GM12878 (cell line): ENCODE measurements at regions not wholly inside any gene's neighbourhood (a gene's known extent, or its start where the extent isn't known, plus 50 kb on each side); places are given as distances from the start of the nearest gene placed in this dataset.

ENCODE experiments used
- ATAC-seq: fragments of 200-7000 bp; cut with Tn5 transposase; 3 replicates; pipeline ENCODE4 v1.9.1; 2020; ENCODE audit warnings: mild to moderate bottlenecking, moderate library complexity
- BruUV-seq: library from RNA; stranded (reverse); fragments of 400-500 nt; replicated peaks from 2 replicates; lab custom pipeline; 2021; lab: Mats Ljungman, UMichigan
- CTCF ChIA-PET: fragments of 300-600 bp; sonication (Branson Sonifier 250); formaldehyde crosslinking; extraction: SDS; loops from one replicate; lab custom pipeline; 2021; ENCODE audit warnings: inconsistent platforms; lab: Yijun Ruan, JAX
- POLR2A ChIA-PET: fragments of 350-600 bp; formaldehyde crosslinking; extraction: SDS; loops from one replicate; lab custom pipeline; 2021; ENCODE audit warnings: inconsistent platforms; lab: Charles Lee
- RAD21 ChIA-PET: fragments of 300-600 bp; sonication (Branson Sonifier 250); formaldehyde crosslinking; loops from one replicate; lab custom pipeline; 2023; ENCODE audit warnings: antibody characterized with exemption; ENCODE audit not compliant: unreplicated experiment; lab: Charles Lee
- SMC1A ChIA-PET: fragments of 300-600 bp; sonication (Branson Sonifier 250); formaldehyde crosslinking; loops from one replicate; lab custom pipeline; 2023; ENCODE audit not compliant: unreplicated experiment, uncharacterized antibody; lab: Charles Lee
- DNase-seq: peaks from one replicate; pipeline ENCODE4 v3.0.0-alpha.2; 2011; ENCODE audit warnings: low read depth, low spot score
- FAIRE-seq: peaks from 3 replicates; lab custom pipeline; 2011; peaks lifted over from hg19 to GRCh38; lab: Jason Lieb, UNC
- H2AFZ ChIP-seq: 2 replicates; pipeline ENCODE4 v1.6.0; 2011; ENCODE audit warnings: low read depth, low read length, control low read depth; ENCODE audit not compliant: control insufficient read depth
- H3K27ac ChIP-seq: 2 replicates; pipeline ENCODE4 v1.5.1; 2011; ENCODE audit warnings: control low read depth; ENCODE audit not compliant: control insufficient read depth, insufficient read depth
- H3K27me3 ChIP-seq, 2 experiments: replicated peaks in 1 of 2; 2 replicates each; pipeline versions ENCODE4 v1.6.0 to v1.6.1; 2011; ENCODE audit warnings: low read length in 1 of 2; ENCODE audit not compliant: control insufficient read depth in 2 of 2, insufficient read depth in 2 of 2
- H3K36me3 ChIP-seq, 2 experiments: 2 replicates each; pipeline ENCODE4 v1.5.1; 2011; ENCODE audit warnings: low read length in 1 of 2; ENCODE audit not compliant: control insufficient read depth in 2 of 2, insufficient read depth in 2 of 2
- H3K4me1 ChIP-seq: 2 replicates; pipeline ENCODE4 v1.6.1; 2011; ENCODE audit warnings: mild to moderate bottlenecking, low read length, moderate library complexity, mixed read lengths; ENCODE audit not compliant: control insufficient read depth, insufficient read depth
- H3K4me2 ChIP-seq: 2 replicates; pipeline ENCODE4 v1.6.0; 2011; ENCODE audit warnings: control low read depth; ENCODE audit not compliant: control insufficient read depth, insufficient read depth
- H3K4me3 ChIP-seq: fragments of 200-600 bp; sonication (generic); 2 replicates; pipeline ENCODE4 v1.5.1; 2016
- H3K79me2 ChIP-seq: 2 replicates; pipeline ENCODE4 v1.6.0; 2011; ENCODE audit warnings: low read length; ENCODE audit not compliant: control insufficient read depth, insufficient read depth
- H3K9ac ChIP-seq: 2 replicates; pipeline ENCODE4 v1.8.0; 2011; ENCODE audit warnings: low read length, control low read depth, mixed read lengths; ENCODE audit not compliant: control insufficient read depth, insufficient read depth
- H3K9me3 ChIP-seq: replicated peaks from 3 replicates; pipeline ENCODE4 v1.5.1; 2011; ENCODE audit warnings: mild to moderate bottlenecking, low read length; ENCODE audit not compliant: control insufficient read depth, insufficient read depth
- H4K20me1 ChIP-seq: 2 replicates; pipeline ENCODE4 v1.6.0; 2011; ENCODE audit not compliant: control insufficient read depth, insufficient read depth
- BACH1 ChIP-seq: fragments of 450-650 bp; IDR thresholded peaks from 2 replicates; pipeline ENCODE4 v1.6.1; 2017; ENCODE audit warnings: mild to moderate bottlenecking, borderline replicate concordance
- BRCA1 ChIP-seq: IDR thresholded peaks from 2 replicates; pipeline ENCODE4 v1.6.1; 2011; ENCODE audit warnings: low read depth, low read length, improper control_type of control experiment
- MEF2B ChIP-seq: fragments of 450-650 bp; IDR thresholded peaks from 2 replicates; pipeline ENCODE4 v1.6.1; 2018; ENCODE audit warnings: mild to moderate bottlenecking, moderate library complexity; ENCODE audit not compliant: partially characterized antibody, poor library complexity, severe bottlenecking
- NFXL1 ChIP-seq: fragments of 450-650 bp; IDR thresholded peaks from 2 replicates; pipeline ENCODE4 v1.6.1; 2017; ENCODE audit warnings: antibody characterized with exemption, mild to moderate bottlenecking, borderline replicate concordance
- RAD21 ChIP-seq: IDR thresholded peaks from 2 replicates; pipeline ENCODE4 v1.6.1; 2011; ENCODE audit warnings: mild to moderate bottlenecking, low read depth, low read length, moderate library complexity; ENCODE audit not compliant: insufficient read depth
- SP1 ChIP-seq: IDR thresholded peaks from one replicate; pipeline ENCODE4 v1.6.1; 2011; ENCODE audit warnings: low read depth, low read length
- STAT1 ChIP-seq: fragments of 450-650 bp; conservative IDR thresholded peaks from 2 replicates; pipeline ENCODE4 v1.6.1; 2014; ENCODE audit warnings: antibody characterized with exemption, mild to moderate bottlenecking
- WGBS: methylation state at CpG from one replicate; pipeline ENCODE4 v1.1.6; 2016; ENCODE audit warnings: low lambda C conversion rate; ENCODE audit not compliant: insufficient replicate concordance, insufficient coverage; ENCODE audit errors: missing lambda C conversion rate; 5-methylcytosine and 5-hydroxymethylcytosine counted together
- in situ Hi-C: fragments of 300-500 bp; cut with MboI; formaldehyde crosslinking; loops from 9 replicates; pipeline ENCODE4 v1.14.3; 2018; ENCODE audit warnings: mixed read lengths
- intact Hi-C: fragments of 100-400 bp; cut with micrococcal nuclease; formaldehyde crosslinking; loops from one replicate; pipeline ENCODE4 v1.14.2; 2022; ENCODE audit not compliant: unreplicated experiment
- TF ChIP-seq, protein P1 (sequence below), 3 experiments: IDR thresholded peaks in 2 of 3; conservative IDR thresholded peaks in 1 of 3; 2 replicates each; pipeline ENCODE4 v1.5.1; 2011; ENCODE audit warnings: low read depth in 3 of 3, low read length in 3 of 3, mild to moderate bottlenecking in 3 of 3, control low read depth in 2 of 3, moderate library complexity in 2 of 3, inconsistent platforms in 1 of 3, mixed read lengths in 1 of 3; ENCODE audit not compliant: control insufficient read depth in 2 of 3, insufficient read depth in 1 of 3; ENCODE audit errors: extremely low read depth in 1 of 3

GRCh38 chr5:4700069-4700468, 440.1 kb upstream of the ADAMTS16 start:
- Histone ChIP-seq H3K9ac (no peak overlapping the region), H3K4me1 (no peaks in the 10 kb centered on the region), H4K20me1 (no peaks in the 10 kb centered on the region), H3K27me3 (no peaks in the 10 kb centered on the region), H3K79me2 (no peaks in the 10 kb centered on the region), H3K27ac (no peak overlapping the region), H3K9me3 (no peaks in the 10 kb centered on the region), H3K4me2 (no peak overlapping the region), H3K4me3 (no peak overlapping the region), H3K36me3 (no peaks in the 10 kb centered on the region)
- no peak for ATAC-seq
- BruUV-seq: no TSS peak
- in situ Hi-C loops (no loop called here), intact Hi-C loops (no loop called here)
- no peak for DNase-seq
- 11% methylated on average over 7 of the region's 7 CpGs for WGBS
- FAIRE-seq: no peak
- ChIA-PET POLR2A (no interaction called here), CTCF (no interaction called here), SMC1A (interaction anchor here (0.6 kb wide), 1 partner anchor 14 kb away, joined by 3 read pairs; no protein-coding TSS in a partner anchor), RAD21 (no interaction called here)
- TF ChIP-seq SP1: no peak
- TF ChIP-seq, protein P1, sequence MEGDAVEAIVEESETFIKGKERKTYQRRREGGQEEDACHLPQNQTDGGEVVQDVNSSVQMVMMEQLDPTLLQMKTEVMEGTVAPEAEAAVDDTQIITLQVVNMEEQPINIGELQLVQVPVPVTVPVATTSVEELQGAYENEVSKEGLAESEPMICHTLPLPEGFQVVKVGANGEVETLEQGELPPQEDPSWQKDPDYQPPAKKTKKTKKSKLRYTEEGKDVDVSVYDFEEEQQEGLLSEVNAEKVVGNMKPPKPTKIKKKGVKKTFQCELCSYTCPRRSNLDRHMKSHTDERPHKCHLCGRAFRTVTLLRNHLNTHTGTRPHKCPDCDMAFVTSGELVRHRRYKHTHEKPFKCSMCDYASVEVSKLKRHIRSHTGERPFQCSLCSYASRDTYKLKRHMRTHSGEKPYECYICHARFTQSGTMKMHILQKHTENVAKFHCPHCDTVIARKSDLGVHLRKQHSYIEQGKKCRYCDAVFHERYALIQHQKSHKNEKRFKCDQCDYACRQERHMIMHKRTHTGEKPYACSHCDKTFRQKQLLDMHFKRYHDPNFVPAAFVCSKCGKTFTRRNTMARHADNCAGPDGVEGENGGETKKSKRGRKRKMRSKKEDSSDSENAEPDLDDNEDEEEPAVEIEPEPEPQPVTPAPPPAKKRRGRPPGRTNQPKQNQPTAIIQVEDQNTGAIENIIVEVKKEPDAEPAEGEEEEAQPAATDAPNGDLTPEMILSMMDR (IDR thresholded peaks at IDR 0.05 in 2 of 3, conservative IDR thresholded peaks at IDR 0.05 in 1 of 3; ENCODE audit: control insufficient read depth in 2 of 3, extremely low read depth in 1 of 3, insufficient read depth in 1 of 3, low read depth in 3 of 3, low read length in 3 of 3): peak in 1 of 3 experiments; percentile 23; a peak in 1 of 6 replicates
- TF ChIP-seq STAT1: no peak
- TF ChIP-seq RAD21: 0 out of 2 replicates have a peak, but pooled peaks have one; percentile 14
- TF ChIP-seq BACH1: no peak
- TF ChIP-seq BRCA1: no peak
- TF ChIP-seq NFXL1: no peak
- TF ChIP-seq MEF2B: no peak
- TF ChIP-seq, all 136 proteins: peak for 2
- H2AFZ ChIP-seq: no peak overlapping the region
